Heart right ventricle (tissue), 16 donors: ENCODE measurements at regions not wholly inside any gene's neighbourhood (a gene's known extent, or its start where the extent isn't known, plus 50 kb on each side); places are given as distances from the start of the nearest gene placed in this dataset.

ENCODE experiments used
- ATAC-seq, 8 donors: fragments of 200-7000 bp; cut with Tn5 transposase; one replicate each; pipeline ENCODE4 v1.9.1; 2020; ENCODE audit warnings: mild to moderate bottlenecking in 8 of 8, moderate library complexity in 8 of 8, moderate number of reproducible peaks in 1 of 8
- DNase-seq, 2 donors: peaks; one replicate each; pipeline ENCODE4 v3.0.0-alpha.2; 2020
- H3K27ac ChIP-seq, 10 donors: fragments of 200-600 bp; sonication (generic) in 2 of 10; one replicate each; pipeline versions ENCODE4 v1.5.0 to v1.8.0; 2020 to 2022; ENCODE audit warnings: mild to moderate bottlenecking in 3 of 10
- H3K27me3 ChIP-seq, 7 donors: fragments of 200-600 bp; one replicate each; pipeline ENCODE4 v1.8.0; 2021 to 2022; ENCODE audit warnings: mild to moderate bottlenecking in 2 of 7
- H3K36me3 ChIP-seq, 9 donors: fragments of 200-600 bp; sonication (generic) in 1 of 9; one replicate each; pipeline versions ENCODE4 v1.5.0 to v1.8.0; 2020 to 2022; ENCODE audit warnings: mild to moderate bottlenecking in 2 of 9
- H3K4me1 ChIP-seq, 9 donors: fragments of 200-600 bp; sonication (generic) in 1 of 9; one replicate each; pipeline versions ENCODE4 v1.5.0 to v1.8.0; 2020 to 2022; ENCODE audit warnings: mild to moderate bottlenecking in 4 of 9
- H3K4me3 ChIP-seq, 10 donors: fragments of 200-600 bp; sonication (generic) in 2 of 10; one replicate each; pipeline versions ENCODE4 v1.5.0 to v1.8.0; 2020 to 2022; ENCODE audit warnings: mild to moderate bottlenecking in 7 of 10, moderate library complexity in 2 of 10
- H3K9me3 ChIP-seq, 11 donors: fragments of 200-600 bp in 10 of 11; sonication (generic) in 2 of 11; one replicate each; pipeline versions ENCODE4 v1.5.0 to v1.8.0; 2013 to 2022; ENCODE audit warnings: mild to moderate bottlenecking in 2 of 11, control low read depth in 1 of 11, moderate library complexity in 1 of 11
- WGBS, 2 donors: extraction: QIAGEN DNeasy Blood & Tissue Kit; methylation state at CpG; one replicate each; pipeline ENCODE4 v1.1.7; 2013; ENCODE audit warnings: inconsistent platforms in 1 of 2; 5-methylcytosine and 5-hydroxymethylcytosine counted together
- intact Hi-C, 10 donors: fragments of 100-400 bp; cut with DNase I; formaldehyde crosslinking; loops; one replicate each; pipeline versions ENCODE4 v1.11.1 to v1.14.2; 2022
- TF ChIP-seq, protein P1 (sequence below), 9 donors: fragments of 200-600 bp; sonication (generic) in 2 of 9; IDR thresholded peaks; one replicate each; pipeline versions ENCODE4 v1.5.0 to v1.8.0; 2021 to 2022; ENCODE audit warnings: antibody characterized with exemption in 9 of 9, mild to moderate bottlenecking in 5 of 9, moderate library complexity in 1 of 9
- donor health status: Arrhythmogenic right ventricular cardiomyopathy.
- donor health status: ischemic (EF 13 %, LVEDD 7.1; RV severe dilation, severe dysfunction).
- donor health status: healthy with polysubstance abuse.
- donor health status: DM: no; HTN: yes; CAD: no.
- donor health status: DM: no; HTN: no; CAD: no.
- donor health status: ischemic (EF 25% LVEDD 6.9; RV normal size, moderate dysfunction).
- donor health status: ischemic (EF 25% LVEDD 5.7; RV mildly dilated, moderate dysfunction).
- donor health status: healthy.
- donor health status: DM: yes; HTN: yes; CAD: no.
- donor health status: Ischemic cardiomyopathy.
- donor health status: ischemic (EF 35%, LVEDD 5.7; RV mildly dilated, moderate dysfunction).
- donor health status: nonischemic (EF 11% LVEDD 7.7; RV severe dilation, severe dysfunction).
- donor health status: DM: yes; HTN: yes; CAD: no.
- donor health status: PGD.
- donor health status: ischemic (EF 29% LVEDD 5.4; RV normal size, mild dysfunction).
- donor health status: nonischemic (EF 23%, LVEDD 6.1; RV moderate dilation, normal function).

GRCh38 chr5:39475881-39476842 lies 51.4 kb upstream of the DAB2 start:
- peak overlapping the region in 2 of 10 donors; percentile 38 to 54 for H3K27ac ChIP-seq
- no peak overlapping the region for H3K4me3 ChIP-seq
- peaks cover 0 to 28% (median 6%) of the 10 kb centered on the region in 9 donors for H3K4me1 ChIP-seq
- no peaks in the 10 kb centered on the region for H3K27me3 ChIP-seq
- no peaks in the 10 kb centered on the region for H3K9me3 ChIP-seq
- intact Hi-C loops: no loop called here
- ATAC-seq: peak in 3 of 8 donors; percentile 42 to 49 (median 49)
- WGBS, 2 donors: 73% methylated on average over 5 of the region's 5 CpGs
- no peak for DNase-seq
- TF ChIP-seq, protein P1, sequence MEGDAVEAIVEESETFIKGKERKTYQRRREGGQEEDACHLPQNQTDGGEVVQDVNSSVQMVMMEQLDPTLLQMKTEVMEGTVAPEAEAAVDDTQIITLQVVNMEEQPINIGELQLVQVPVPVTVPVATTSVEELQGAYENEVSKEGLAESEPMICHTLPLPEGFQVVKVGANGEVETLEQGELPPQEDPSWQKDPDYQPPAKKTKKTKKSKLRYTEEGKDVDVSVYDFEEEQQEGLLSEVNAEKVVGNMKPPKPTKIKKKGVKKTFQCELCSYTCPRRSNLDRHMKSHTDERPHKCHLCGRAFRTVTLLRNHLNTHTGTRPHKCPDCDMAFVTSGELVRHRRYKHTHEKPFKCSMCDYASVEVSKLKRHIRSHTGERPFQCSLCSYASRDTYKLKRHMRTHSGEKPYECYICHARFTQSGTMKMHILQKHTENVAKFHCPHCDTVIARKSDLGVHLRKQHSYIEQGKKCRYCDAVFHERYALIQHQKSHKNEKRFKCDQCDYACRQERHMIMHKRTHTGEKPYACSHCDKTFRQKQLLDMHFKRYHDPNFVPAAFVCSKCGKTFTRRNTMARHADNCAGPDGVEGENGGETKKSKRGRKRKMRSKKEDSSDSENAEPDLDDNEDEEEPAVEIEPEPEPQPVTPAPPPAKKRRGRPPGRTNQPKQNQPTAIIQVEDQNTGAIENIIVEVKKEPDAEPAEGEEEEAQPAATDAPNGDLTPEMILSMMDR (IDR thresholded peaks at IDR 0.05): no peak
- H3K36me3 ChIP-seq: no peaks in the 10 kb centered on the region

- no peaks in the 10 kb centered on the region for H3K27me3 ChIP-seq
- no peaks in the 10 kb centered on the region for H3K36me3 ChIP-seq
- intact Hi-C loops: no loop called here
- H3K4me1 ChIP-seq: peaks cover 0 to 38% (median 6%) of the 10 kb centered on the region in 9 donors
- TF ChIP-seq, protein P1 (IDR thresholded peaks at IDR 0.05): no peak
- no peak for DNase-seq
- H3K4me3 ChIP-seq: no peak overlapping the region
- peak in 3 of 8 donors; percentile 31 to 70 (median 45) for ATAC-seq
- H3K9me3 ChIP-seq: no peaks in the 10 kb centered on the region
- H3K27ac ChIP-seq: peak overlapping the region in 3 of 10 donors; percentile 1 to 54 (median 38)
- 75 to 79% methylated on average over 3 of the region's 3 CpGs for WGBS, 2 donors
Observed at GRCh38 chr5:39475159-39475571, 50.4 kb upstream of the DAB2 start.
